IMR-90 (cell line): ENCODE measurements at regions not wholly inside any gene's neighbourhood (a gene's known extent, or its start where the extent isn't known, plus 50 kb on each side); places are given as distances from the start of the nearest gene placed in this dataset.

Source experiments
- ATAC-seq: fragments of 200-7000 bp; cut with Tn5 transposase; 2 replicates; pipeline ENCODE4 v1.9.1; 2020; ENCODE audit warnings: low read depth, mild to moderate bottlenecking, moderate library complexity
- BruUV-seq: library from RNA; stranded (reverse); fragments of 400-500 nt; replicated peaks from 2 replicates; lab custom pipeline; 2021; lab: Mats Ljungman, UMichigan
- CTCF ChIA-PET: fragments of 300-600 bp; formaldehyde crosslinking; extraction: SDS; loops from one replicate; lab custom pipeline; 2021; ENCODE audit warnings: antibody characterized with exemption; lab: Yijun Ruan, JAX
- POLR2A ChIA-PET: fragments of 300-600 bp; sonication (Branson Sonifier 250); formaldehyde crosslinking; loops from one replicate; lab custom pipeline; 2022; ENCODE audit warnings: antibody characterized with exemption; ENCODE audit not compliant: unreplicated experiment; lab: Charles Lee
- DNase-seq: peaks from one replicate; pipeline ENCODE4 v3.0.0; 2013
- H2AFZ ChIP-seq: replicated peaks from 2 replicates; pipeline ENCODE3; 2013; ENCODE audit warnings: low read length, mild to moderate bottlenecking; ENCODE audit not compliant: poor library complexity
- H2AK5ac ChIP-seq: 2 replicates; pipeline ENCODE4 v1.6.1; 2013; ENCODE audit warnings: low read depth, low read length, inconsistent platforms
- H2AK9ac ChIP-seq: replicated peaks from 2 replicates; pipeline ENCODE3; 2013; ENCODE audit warnings: mild to moderate bottlenecking, low read depth, low read length, moderate library complexity; ENCODE audit not compliant: poor library complexity
- H2BK120ac ChIP-seq: 2 replicates; pipeline ENCODE4 v1.6.1; 2013; ENCODE audit warnings: low read depth, low read length, inconsistent platforms
- H2BK15ac ChIP-seq: 3 replicates; pipeline ENCODE4 v1.6.1; 2013; ENCODE audit warnings: low read depth, low read length, inconsistent platforms
- H2BK20ac ChIP-seq: 2 replicates; pipeline ENCODE4 v1.6.1; 2013; ENCODE audit warnings: low read depth, mild to moderate bottlenecking, inconsistent platforms, low read length, moderate library complexity
- H2BK5ac ChIP-seq: 2 replicates; pipeline ENCODE4 v1.6.1; 2013; ENCODE audit warnings: mild to moderate bottlenecking, low read depth, low read length, inconsistent platforms; ENCODE audit not compliant: poor library complexity, severe bottlenecking
- H3K14ac ChIP-seq: replicated peaks from 2 replicates; pipeline ENCODE4 v1.6.1; 2013; ENCODE audit warnings: low read depth, low read length, inconsistent platforms
- H3K18ac ChIP-seq: 2 replicates; pipeline ENCODE4 v1.6.1; 2013; ENCODE audit warnings: low read depth, low read length, control low read depth
- H3K23ac ChIP-seq: 2 replicates; pipeline ENCODE4 v1.6.1; 2013; ENCODE audit warnings: low read depth, low read length, inconsistent platforms
- H3K27ac ChIP-seq: 2 replicates; pipeline ENCODE4 v1.5.1; 2013; ENCODE audit warnings: mild to moderate bottlenecking, control low read depth, low read length; ENCODE audit not compliant: insufficient read depth
- H3K27me3 ChIP-seq: 2 replicates; pipeline ENCODE4 v1.6.1; 2013; ENCODE audit warnings: low read length; ENCODE audit not compliant: control insufficient read depth, insufficient read depth
- H3K36me3 ChIP-seq: 2 replicates; pipeline ENCODE4 v1.6.1; 2013; ENCODE audit warnings: low read length, mixed read lengths; ENCODE audit not compliant: control insufficient read depth, insufficient read depth
- H3K4ac ChIP-seq: 2 replicates; pipeline ENCODE4 v1.6.1; 2013; ENCODE audit warnings: low read depth, low read length, inconsistent platforms
- H3K4me1 ChIP-seq: 2 replicates; pipeline ENCODE4 v1.6.1; 2013; ENCODE audit warnings: low read length, mixed read lengths; ENCODE audit not compliant: control insufficient read depth, insufficient read depth
- H3K4me2 ChIP-seq: 2 replicates; pipeline ENCODE4 v1.6.1; 2013; ENCODE audit warnings: low read depth, mild to moderate bottlenecking, control low read depth, low read length, moderate library complexity
- H3K4me3 ChIP-seq: 2 replicates; pipeline ENCODE4 v1.5.1; 2013; ENCODE audit warnings: low read depth, mild to moderate bottlenecking, control low read depth, low read length, moderate library complexity; ENCODE audit not compliant: insufficient read depth
- H3K56ac ChIP-seq: 2 replicates; pipeline ENCODE4 v1.6.1; 2013; ENCODE audit warnings: low read length, inconsistent platforms; ENCODE audit not compliant: insufficient read depth; ENCODE audit errors: extremely low read depth
- H3K79me1 ChIP-seq, 2 experiments: 2 replicates each; pipeline ENCODE4 v1.6.1; 2013; ENCODE audit warnings: low read length in 2 of 2, inconsistent platforms in 1 of 2, low read depth in 1 of 2
- H3K9ac ChIP-seq: 2 replicates; pipeline ENCODE4 v1.6.1; 2013; ENCODE audit warnings: low read depth, low read length, control low read depth
- H3K9me1 ChIP-seq: 2 replicates; pipeline ENCODE4 v1.6.1; 2013; ENCODE audit warnings: low read length, inconsistent platforms; ENCODE audit not compliant: insufficient read depth
- H3K9me3 ChIP-seq: 2 replicates; pipeline ENCODE4 v1.6.1; 2013; ENCODE audit warnings: low read length; ENCODE audit not compliant: control insufficient read depth, insufficient read depth
- H4K20me1 ChIP-seq: 2 replicates; pipeline ENCODE4 v1.6.1; 2013; ENCODE audit warnings: low read length, inconsistent platforms; ENCODE audit not compliant: insufficient read depth
- H4K5ac ChIP-seq: 2 replicates; pipeline ENCODE4 v1.6.1; 2013; ENCODE audit warnings: mild to moderate bottlenecking, low read depth, low read length, control low read depth
- H4K8ac ChIP-seq, 2 experiments: 2 replicates each; pipeline ENCODE4 v1.6.1; 2013; ENCODE audit warnings: low read depth in 2 of 2, low read length in 2 of 2, control low read depth in 1 of 2, inconsistent platforms in 1 of 2
- H4K91ac ChIP-seq: 2 replicates; pipeline ENCODE4 v1.6.1; 2013; ENCODE audit warnings: low read depth, low read length, inconsistent platforms; ENCODE audit not compliant: insufficient read depth
- BHLHE40 ChIP-seq: fragments of 150-350 bp; IDR thresholded peaks from 2 replicates; pipeline ENCODE4 v1.6.1; 2016; ENCODE audit warnings: mild to moderate bottlenecking, low read depth, low read length
- CEBPB ChIP-seq: IDR thresholded peaks from 2 replicates; pipeline ENCODE4 v1.6.1; 2012; ENCODE audit warnings: low read depth, low read length, improper control_type of control experiment
- CHD1 ChIP-seq: IDR thresholded peaks from 2 replicates; pipeline ENCODE4 v1.6.1; 2012; ENCODE audit warnings: low read depth, low read length, improper control_type of control experiment
- MAZ ChIP-seq: IDR thresholded peaks from 2 replicates; pipeline ENCODE4 v1.6.1; 2012; ENCODE audit warnings: low read depth, mild to moderate bottlenecking, low read length, improper control_type of control experiment, moderate library complexity, borderline replicate concordance
- RFX5 ChIP-seq: IDR thresholded peaks from 2 replicates; pipeline ENCODE4 v1.8.0; 2012; ENCODE audit warnings: low read depth, mild to moderate bottlenecking, low read length, moderate library complexity
- SMC3 ChIP-seq: fragments of 150-350 bp; IDR thresholded peaks from 2 replicates; pipeline ENCODE4 v1.6.1; 2016; ENCODE audit warnings: low read depth, mild to moderate bottlenecking, antibody characterized with exemption, low read length, moderate library complexity
- WGBS, 2 experiments: methylation state at CpG; one replicate each; pipeline versions ENCODE4 v1.1.5 to v1.1.7; 2013; ENCODE audit warnings: missing lambda C conversion rate in 2 of 2; ENCODE audit not compliant: insufficient read length in 1 of 2; ENCODE audit errors: extremely low coverage in 2 of 2; 5-methylcytosine and 5-hydroxymethylcytosine counted together
- dilution Hi-C: fragments of 300-500 bp; cut with HindIII; formaldehyde crosslinking; loops from one replicate; pipeline ENCODE4 v1.14.3; 2018; ENCODE audit warnings: low sequenced_read_pairs; ENCODE audit not compliant: unreplicated experiment
- in situ Hi-C: fragments of 300-500 bp; cut with MboI; formaldehyde crosslinking; loops from 3 replicates; pipeline ENCODE4 v1.14.3; 2019; ENCODE audit warnings: low sequenced_read_pairs, inconsistent platforms, mixed read lengths
- intact Hi-C: fragments of 100-400 bp; cut with micrococcal nuclease; formaldehyde crosslinking; loops from 2 replicates; pipeline ENCODE4 v1.10.0; 2022

GRCh38 chr1:192914092-192914491 is 105.3 kb downstream of the RGS2 start:
- no peak overlapping the region for H3K4me2 ChIP-seq
- H3K27ac ChIP-seq, result no peak overlapping the region
- no peak overlapping the region for H3K23ac ChIP-seq
- no peaks in the 10 kb centered on the region; the same call in none of the 2 replicates for H3K27me3 ChIP-seq
- dilution Hi-C loops, result no loop called here
- no peak overlapping the region for H3K4ac ChIP-seq
- H4K5ac ChIP-seq, result no peak overlapping the region
- intact Hi-C loops, result no loop called here
- BruUV-seq, result no TSS peak
- H3K4me1 ChIP-seq, result no peaks in the 10 kb centered on the region
- TF ChIP-seq BHLHE40, result no peak
- no peak for TF ChIP-seq SMC3
- no peak for TF ChIP-seq MAZ
- no peak for TF ChIP-seq CEBPB
- TF ChIP-seq RFX5, result no peak
- TF ChIP-seq CHD1, result no peak
- no peak overlapping the region for H2BK20ac ChIP-seq
- in situ Hi-C loops, result no loop called here
- no peaks in the 10 kb centered on the region for H3K79me1 ChIP-seq
- H3K14ac ChIP-seq, result no peak overlapping the region
- H2AK9ac ChIP-seq, result no peak overlapping the region
- no peaks in the 10 kb centered on the region for H3K9me3 ChIP-seq
- H3K56ac ChIP-seq, result no peak overlapping the region
- no peak overlapping the region for H2BK15ac ChIP-seq
- no peak overlapping the region for H2BK120ac ChIP-seq
- H4K20me1 ChIP-seq, result no peaks in the 10 kb centered on the region
- H3K9ac ChIP-seq, result no peak overlapping the region
- ATAC-seq (no peak), DNase-seq (no peak)
- H3K18ac ChIP-seq, result no peak overlapping the region
- H3K9me1 ChIP-seq, result no peaks in the 10 kb centered on the region
- no peak overlapping the region for H4K8ac ChIP-seq
- ChIA-PET CTCF (interaction anchor here (0.6 to 1.7 kb wide), 2 partner anchors 24 to 54 kb away, joined by 3 to 5 read pairs; no protein-coding TSS in a partner anchor), POLR2A (no interaction called here)
- H2AFZ ChIP-seq, result no peak overlapping the region
- no peak overlapping the region for H4K91ac ChIP-seq
- no peak overlapping the region for H2AK5ac ChIP-seq
- no peaks in the 10 kb centered on the region for H3K36me3 ChIP-seq
- H3K4me3 ChIP-seq, result no peak overlapping the region
- no peak overlapping the region for H2BK5ac ChIP-seq
- no CpG with 5 or more reads among the region's 1 CpG for WGBS, 2 experiments
